ENCODE measurements at regions not wholly inside any gene's neighbourhood (a gene's known extent, or its start where the extent isn't known, plus 50 kb on each side); places are given as distances from the start of the nearest gene placed in this dataset.

GRCh38 chr12:34288963-34289345 lies 266.7 kb downstream of the ALG10 start:
- DNase-seq (ENCODE audit: low spot score in 2 of 2), result no peak
- FAIRE-seq, result no peak

DNA sequence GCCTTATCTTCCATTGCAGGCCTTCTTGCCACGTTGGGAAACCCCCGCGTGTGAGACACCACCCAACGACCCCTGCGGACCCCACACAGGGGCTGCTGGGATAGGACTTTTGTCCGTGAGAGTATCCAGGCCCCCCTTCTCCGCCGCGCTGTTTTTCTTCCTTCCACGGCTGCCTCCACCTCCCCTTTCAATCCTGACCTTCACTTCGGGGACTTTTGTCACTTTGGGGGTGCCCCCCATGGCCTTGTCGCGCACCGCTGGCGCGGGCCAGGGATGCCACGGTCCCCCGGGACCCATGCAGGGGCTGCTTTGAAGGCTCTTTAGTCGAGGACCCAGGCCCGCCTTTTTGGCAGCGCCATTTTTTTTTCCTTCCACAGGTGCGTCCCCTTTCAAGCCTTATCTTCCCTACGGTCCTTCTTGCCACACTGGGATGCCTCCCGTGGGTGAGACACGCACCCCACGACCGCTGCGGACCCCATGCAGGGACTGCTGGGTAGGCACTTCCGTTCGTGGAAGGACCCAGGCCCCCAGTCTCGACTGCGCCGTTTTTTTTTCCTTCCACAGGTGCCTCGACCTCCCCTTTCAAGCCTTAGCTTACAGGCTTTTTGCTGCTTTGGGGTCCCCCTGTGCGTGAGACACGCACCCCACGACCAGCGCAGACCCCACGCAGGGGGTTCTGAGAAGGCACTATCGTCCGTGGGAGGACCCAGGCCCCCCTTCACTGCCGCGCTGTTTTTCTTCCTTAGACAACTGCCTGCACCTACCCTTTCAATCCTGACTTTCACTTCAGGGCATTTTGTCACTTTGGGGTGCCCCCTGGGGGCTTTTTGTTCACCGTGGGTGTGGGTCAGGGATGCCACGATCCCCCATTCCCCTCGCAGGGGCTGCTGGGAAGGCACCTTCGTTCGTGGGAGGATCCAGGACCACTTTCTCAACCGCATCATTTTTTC lies 267.4 kb downstream of the ALG10 start:
- FAIRE-seq (no peak), DNase-seq (ENCODE audit: low spot score in 2 of 2) (no peak)

DNA sequence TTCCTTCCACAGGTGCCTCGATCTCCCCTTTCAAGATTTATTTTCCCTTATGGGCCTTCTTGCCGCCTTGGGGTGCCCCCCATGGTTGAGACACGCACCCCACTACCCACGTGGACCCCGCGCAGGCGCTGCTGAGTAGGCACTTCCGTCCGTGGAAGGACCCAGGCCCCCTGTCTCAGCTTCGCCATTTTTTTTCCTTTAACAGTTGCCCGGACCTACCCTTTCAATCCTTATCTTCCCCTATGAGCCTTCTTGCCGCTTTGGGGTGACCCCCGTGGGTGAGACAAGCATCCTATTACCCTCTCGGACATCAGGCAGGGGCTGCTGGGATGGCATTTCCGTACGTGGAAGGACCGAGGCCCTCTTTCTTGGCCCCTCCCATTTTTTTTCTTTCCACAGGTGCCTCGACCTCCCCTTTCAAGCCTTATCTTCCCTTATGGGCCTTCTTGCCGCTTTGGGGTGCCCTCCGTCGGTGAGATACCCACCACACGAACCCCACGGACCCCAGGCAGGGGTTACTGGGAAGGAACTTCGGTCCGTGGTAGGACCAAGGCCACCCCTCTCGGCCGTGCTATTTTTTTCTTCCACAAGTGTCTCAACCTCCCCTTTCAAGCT lies 268.2 kb downstream of the ALG10 start:
- FAIRE-seq (no peak), DNase-seq (ENCODE audit: low spot score in 2 of 2) (no peak)

- no peak for FAIRE-seq
- no peak for DNase-seq (ENCODE audit: low spot score in 2 of 2)
Measured at GRCh38 chr12:34291001-34291400, 268.7 kb downstream of the ALG10 start.

- no peak for DNase-seq (ENCODE audit: low spot score in 2 of 2)
- no peak for FAIRE-seq
Measured at GRCh38 chr12:34291426-34291901, 269.2 kb downstream of the ALG10 start.

DNA sequence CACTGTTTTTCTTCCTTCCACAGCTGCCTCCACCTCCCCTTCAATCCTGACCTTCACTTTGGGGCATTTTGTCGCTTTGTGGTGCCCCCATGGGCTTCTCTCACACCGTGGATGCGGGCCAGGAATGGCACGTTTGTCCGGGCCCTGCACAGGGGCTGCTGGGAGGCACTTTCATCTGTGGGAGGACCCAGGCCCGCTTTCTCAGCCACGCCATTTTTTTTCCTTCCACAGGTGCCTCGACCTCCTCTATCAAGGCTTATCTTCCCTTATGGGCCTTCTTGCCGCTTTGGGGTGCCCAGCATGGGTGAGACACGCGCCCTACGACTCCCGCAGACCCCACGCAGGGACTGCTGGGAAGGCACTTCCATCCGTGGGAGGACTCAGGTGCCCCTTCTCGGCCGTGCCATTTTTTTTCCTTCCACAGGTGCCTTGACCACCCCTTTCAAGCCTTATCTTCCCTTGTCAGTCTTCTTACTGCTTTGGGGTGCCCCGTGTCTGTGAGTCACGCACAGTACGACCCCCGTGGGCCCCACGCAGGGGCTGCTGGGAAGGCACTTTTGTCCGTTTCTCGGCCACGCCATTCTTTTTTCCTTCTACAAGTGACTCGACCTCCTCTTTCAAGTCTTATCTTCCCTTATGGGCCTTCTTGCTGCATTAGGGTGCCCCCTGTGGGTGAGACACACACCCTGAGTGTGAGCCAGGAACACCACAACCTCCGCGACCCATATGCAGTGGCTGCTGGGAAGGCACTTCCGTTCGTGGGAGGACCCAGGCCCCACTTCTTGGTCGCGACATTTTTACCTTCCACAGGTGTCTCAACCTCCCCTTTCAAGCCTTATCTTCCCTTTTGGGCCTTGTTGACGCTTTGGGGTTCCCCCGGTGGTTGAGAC lies 270.7 kb downstream of the ALG10 start:
- DNase-seq (ENCODE audit: low spot score in 2 of 2) (no peak), FAIRE-seq (no peak)

GRCh38 chr12:34294137-34294536 lies 271.8 kb downstream of the ALG10 start:
- DNase-seq (ENCODE audit: low spot score in 2 of 2) (no peak), FAIRE-seq (no peak)

- DNase-seq (ENCODE audit: low spot score in 2 of 2), result no peak
- FAIRE-seq, result no peak
Measured at GRCh38 chr12:34294671-34295365, 272.5 kb downstream of the ALG10 start.

DNA sequence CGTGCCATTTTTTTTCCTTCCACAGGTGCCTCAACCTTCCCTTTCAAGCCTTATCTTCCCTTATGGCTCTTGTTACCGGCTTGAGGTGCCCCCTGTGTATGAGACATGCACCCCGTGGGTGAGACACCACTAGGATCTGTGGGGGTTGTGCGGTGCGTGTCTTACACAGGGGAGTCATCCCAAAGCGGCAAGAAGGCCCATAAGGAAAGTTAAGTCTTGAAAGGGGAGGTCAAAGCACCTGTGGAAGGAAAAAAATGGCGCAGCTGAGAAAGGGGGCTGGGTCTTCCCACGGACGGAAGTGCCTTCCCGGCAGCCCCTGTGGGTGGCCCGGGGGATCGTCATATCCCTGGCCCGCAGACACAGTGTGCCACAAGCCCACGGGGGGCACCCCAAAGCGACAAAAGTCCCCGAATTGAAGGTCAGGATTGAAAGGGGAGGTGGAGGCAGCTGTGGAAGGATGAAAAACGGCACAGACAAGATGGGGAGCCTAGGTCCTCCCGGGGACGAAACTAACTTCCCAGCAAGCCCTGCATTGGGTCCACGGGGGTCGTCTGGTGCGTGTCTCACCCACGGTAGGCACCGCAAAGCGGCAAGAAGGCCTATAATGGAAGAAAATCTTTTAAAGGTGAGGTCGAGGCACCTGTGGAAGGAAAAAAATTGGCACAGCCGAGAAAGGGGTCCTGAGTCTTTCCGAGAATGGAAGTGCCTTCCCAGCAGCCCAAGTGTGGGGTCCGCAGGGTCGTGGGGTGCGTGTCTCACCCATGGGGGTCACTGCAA lies 273.3 kb downstream of the ALG10 start:
- FAIRE-seq (no peak), DNase-seq (ENCODE audit: low spot score in 2 of 2) (no peak)

- DNase-seq (ENCODE audit: low spot score in 2 of 2), result no peak
- no peak for FAIRE-seq
Measured at GRCh38 chr12:34296143-34297041, 274.1 kb downstream of the ALG10 start.

GRCh38 chr12:34297126-34297789 lies 275.0 kb downstream of the ALG10 start:
- no peak for DNase-seq (ENCODE audit: low spot score in 2 of 2)
- no peak for FAIRE-seq

DNA sequence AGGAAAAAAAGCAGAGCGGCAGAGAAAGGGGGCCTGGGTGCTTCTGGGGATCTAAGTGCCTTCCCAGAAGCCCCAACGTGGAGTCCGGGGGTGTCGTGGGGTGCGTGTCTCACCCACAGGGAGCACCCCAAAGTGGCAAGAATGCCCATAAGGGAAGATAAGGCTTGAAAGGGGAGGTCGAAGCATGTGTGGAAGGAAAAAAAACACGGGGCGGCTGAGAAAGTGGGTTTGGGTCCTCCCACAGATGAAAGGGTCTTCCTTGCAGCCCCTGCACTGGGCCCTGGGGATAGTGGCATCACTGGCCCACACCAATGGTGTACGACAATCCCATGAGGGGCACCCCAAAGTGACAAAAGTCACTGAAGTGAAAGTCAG lies 275.5 kb downstream of the ALG10 start:
- FAIRE-seq (no peak), DNase-seq (ENCODE audit: low spot score in 2 of 2) (no peak)

DNA sequence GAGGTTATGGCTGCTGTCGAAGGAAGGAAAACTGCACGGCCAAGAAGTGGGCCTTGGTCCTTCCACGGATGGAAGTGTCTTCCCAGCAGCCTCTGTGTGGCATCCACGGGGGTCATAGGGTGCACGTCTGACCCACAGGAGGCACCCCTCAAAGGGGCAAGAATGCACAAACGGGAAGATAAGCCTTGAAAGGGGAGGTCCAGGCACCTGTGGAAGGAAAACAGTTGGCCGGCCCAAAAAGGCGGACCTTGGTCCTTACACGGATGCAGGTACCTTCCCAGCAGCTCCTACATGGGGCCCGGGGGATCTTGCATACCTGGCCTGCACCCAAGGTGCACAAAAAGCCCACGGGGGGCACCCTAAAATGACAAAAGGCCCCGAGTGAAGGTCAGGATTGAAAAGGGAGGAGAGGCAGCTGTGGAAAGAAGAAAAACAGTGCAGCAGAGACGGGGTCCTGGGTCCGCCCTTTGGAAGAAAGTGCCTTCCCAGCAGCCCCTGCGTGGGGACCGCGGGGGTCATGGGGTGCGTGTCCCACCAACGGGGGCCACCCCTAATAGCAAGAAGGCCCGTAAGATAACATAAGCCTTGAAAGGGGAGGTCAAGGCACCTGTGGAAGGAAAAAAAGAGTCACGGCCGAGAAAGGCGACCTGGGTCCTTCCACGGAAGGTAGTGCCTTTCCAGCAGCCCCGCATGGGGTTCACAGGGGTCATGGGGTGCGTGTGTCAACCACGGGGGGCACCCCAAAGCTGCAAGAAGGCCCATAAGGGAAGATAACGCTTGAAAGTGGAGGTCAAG lies 276.1 kb downstream of the ALG10 start:
- no peak for FAIRE-seq

DNA sequence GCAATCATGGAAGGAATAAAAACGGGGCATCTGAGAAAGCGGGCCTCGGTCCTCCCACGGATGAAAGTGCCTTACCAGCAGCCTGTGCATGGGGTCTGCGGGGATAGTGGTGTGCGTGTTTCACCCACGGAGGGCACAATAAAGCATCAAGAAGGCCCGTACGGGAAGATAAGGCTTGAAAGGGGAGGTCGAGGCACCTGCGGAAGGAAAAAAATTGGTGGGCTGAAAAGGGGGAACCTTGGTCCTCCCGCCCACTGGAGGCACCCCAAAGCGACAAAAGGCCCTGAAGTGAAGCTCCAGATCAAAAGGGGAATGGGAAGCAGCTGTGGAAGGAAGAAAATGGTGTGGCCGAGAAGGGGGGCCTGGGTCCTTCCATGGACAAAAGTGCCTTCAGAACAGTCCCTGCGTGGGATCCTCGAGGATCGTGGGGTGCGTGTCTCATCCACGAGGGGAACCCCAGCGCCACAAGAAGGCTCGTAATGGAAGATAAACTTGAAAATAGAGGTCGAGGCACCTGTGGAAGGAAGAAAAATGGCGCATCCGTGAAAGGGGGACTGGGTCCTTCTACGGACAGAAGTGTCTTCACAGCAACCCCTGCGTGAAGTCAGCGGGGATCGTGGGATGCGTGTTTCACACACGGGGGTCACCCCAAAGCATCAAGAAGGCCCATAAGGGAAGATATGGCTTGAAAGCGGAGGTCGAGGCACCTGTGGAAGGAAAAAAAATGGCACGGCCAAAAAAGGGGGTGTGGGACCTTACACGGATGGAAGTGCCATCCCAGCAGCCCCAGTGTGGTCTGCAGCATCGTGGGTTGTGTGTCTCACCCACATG lies 276.9 kb downstream of the ALG10 start:
- DNase-seq (ENCODE audit: low spot score in 2 of 2) (no peak), FAIRE-seq (no peak)

More for the DNA sequence above, 276.1 kb downstream of the ALG10 start:
- no peak for DNase-seq (ENCODE audit: low spot score in 2 of 2)

DNA sequence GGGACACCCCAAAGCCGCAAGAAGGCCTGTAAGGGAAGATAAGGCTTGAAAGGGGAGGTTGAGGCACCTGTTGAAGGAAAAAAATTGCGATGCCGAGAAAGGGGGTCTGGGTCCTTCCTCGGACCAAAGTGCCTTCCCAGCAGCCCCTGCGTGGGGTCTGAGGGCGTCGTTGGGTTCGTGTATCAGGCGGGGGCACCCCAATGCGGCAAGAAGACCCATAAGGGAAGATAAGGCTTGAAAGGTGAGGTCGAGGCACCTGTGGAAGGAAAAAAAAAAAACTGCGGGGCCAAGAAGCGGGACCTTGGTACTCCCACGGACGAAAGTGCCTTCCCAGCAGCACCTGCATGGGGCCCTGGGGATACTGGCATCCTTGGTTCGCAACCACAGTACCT lies 277.5 kb downstream of the ALG10 start:
- FAIRE-seq (no peak), DNase-seq (ENCODE audit: low spot score in 2 of 2) (no peak)
